ENCODE measurements at regions not wholly inside any gene's neighbourhood (a gene's known extent, or its start where the extent isn't known, plus 50 kb on each side); places are given as distances from the start of the nearest gene placed in this dataset.

- DNase-seq (ENCODE audit: low read depth in 1 of 2, low spot score in 2 of 2) (no peak), FAIRE-seq (no peak)
- Histone ChIP-seq H4K20me1 (replicated peaks in 1 of 2; ENCODE audit: control insufficient read depth in 1 of 2, insufficient read depth in 2 of 2, low read length in 2 of 2) (no peaks in the 10 kb centered on the region), H2AK5ac (ENCODE audit: low read depth, low read length) (no peak overlapping the region), H3K4ac (replicated peaks; ENCODE audit: insufficient read length, low read depth, low read length) (no peak overlapping the region), H4K5ac (ENCODE audit: insufficient read length, low read depth, low read length) (no peak overlapping the region), H3K23ac (ENCODE audit: insufficient read length) (no peak overlapping the region), H3K9me3 (ENCODE audit: insufficient read depth in 2 of 2, low read depth in 1 of 2, low read length in 1 of 2) (no peaks in the 10 kb centered on the region), H2BK5ac (ENCODE audit: low read depth, low read length) (no peak overlapping the region), H3K4me1 (replicated peaks in 1 of 4; ENCODE audit: control insufficient read depth in 3 of 4, insufficient read depth in 4 of 4, low read length in 3 of 4) (peaks cover 0 to 19% (median 8%) of the 10 kb centered on the region in 4 experiments; a peak in 4 of 7 replicates), H2AFZ (ENCODE audit: low read length) (no peak overlapping the region), H2BK12ac (ENCODE audit: low read depth, low read length) (no peak overlapping the region), H3K4me3 (ENCODE audit: extremely low read depth in 1 of 4, insufficient read depth in 2 of 4, low read depth in 3 of 4, low read length in 4 of 4) (no peak overlapping the region), H2BK15ac (ENCODE audit: low read length) (no peak overlapping the region), H3K79me1 (ENCODE audit: low read depth, low read length) (no peaks in the 10 kb centered on the region), H3K14ac (ENCODE audit: insufficient read length) (no peak overlapping the region), H3K27me3 (replicated peaks in 1 of 4; ENCODE audit: control insufficient read depth in 3 of 4, extremely low read depth in 1 of 4, insufficient read depth in 3 of 4, low read length in 3 of 4) (no peaks in the 10 kb centered on the region), H3K79me2 (ENCODE audit: control insufficient read depth in 1 of 2, insufficient read depth in 2 of 2, low read length in 2 of 2) (no peaks in the 10 kb centered on the region), H2BK120ac (replicated peaks; ENCODE audit: low read depth, low read length) (no peak overlapping the region), H3K9ac (replicated peaks in 1 of 4; ENCODE audit: extremely low read depth in 1 of 4, low read depth in 3 of 4, low read length in 3 of 4) (no peak overlapping the region), H3K56ac (replicated peaks; ENCODE audit: insufficient read length, low read depth, low read length) (no peak overlapping the region), H2BK20ac (ENCODE audit: low read length) (no peak overlapping the region), H3K23me2 (ENCODE audit: low read depth, low read length) (no peaks in the 10 kb centered on the region), H4K91ac (replicated peaks; ENCODE audit: insufficient read length, low read length) (no peak overlapping the region), H3K36me3 (ENCODE audit: control insufficient read depth in 2 of 4, insufficient read depth in 4 of 4, low read length in 3 of 4) (no peaks in the 10 kb centered on the region), H3K18ac (ENCODE audit: extremely low read depth, low read length) (no peak overlapping the region), H3K27ac (ENCODE audit: low read depth, low read length) (no peak overlapping the region), H4K8ac (ENCODE audit: extremely low read depth, insufficient read depth, low read length) (no peak overlapping the region), H3K4me2 (ENCODE audit: insufficient read depth in 1 of 2, low read depth in 2 of 2, low read length in 2 of 2) (no peak overlapping the region)
- CTCF ChIA-PET (ENCODE audit: partially characterized antibody): no interaction called here
- POLR2A ChIA-PET (ENCODE audit: partially characterized antibody): interaction anchor here (1.3 kb wide), 1 partner anchor 13 kb away, joined by 3 read pairs; no protein-coding TSS in a partner anchor
- TF ChIP-seq KDM1A (IDR thresholded peaks at IDR 0.05; ENCODE audit: borderline replicate concordance, low read length): no peak
- no peak for TF ChIP-seq NRF1 (IDR thresholded peaks at IDR 0.05; ENCODE audit: low read depth, low read length)
- no peak for TF ChIP-seq RBBP5 (IDR thresholded peaks at IDR 0.05; ENCODE audit: borderline replicate concordance, low read depth, low read length)
- no peak for TF ChIP-seq CHD1 (IDR thresholded peaks at IDR 0.05; ENCODE audit: low read depth, low read length)
- TF ChIP-seq POLR2AphosphoS5 (IDR thresholded peaks at IDR 0.05; ENCODE audit: low read depth, low read length): no peak
- no peak for TF ChIP-seq KDM4A (IDR thresholded peaks at IDR 0.05; ENCODE audit: low read depth, low read length, severe bottlenecking)
- no peak for TF ChIP-seq NANOG (IDR thresholded peaks at IDR 0.05; ENCODE audit: insufficient read depth, low read depth, low read length, poor library complexity, severe bottlenecking)
- no peak for TF ChIP-seq CEBPB (IDR thresholded peaks at IDR 0.05; ENCODE audit: low read depth, low read length)
- TF ChIP-seq ATF3 (IDR thresholded peaks at IDR 0.05; ENCODE audit: insufficient read depth, low read depth, low read length): no peak
- TF ChIP-seq SRF (IDR thresholded peaks at IDR 0.05; ENCODE audit: low read depth, low read length): no peak
- no peak for TF ChIP-seq PHF8 (conservative IDR thresholded peaks at IDR 0.05; ENCODE audit: low read depth, low read length)
- WGBS, 2 experiments (ENCODE audit: extremely low coverage in 1 of 2, insufficient coverage in 1 of 2, insufficient read length in 1 of 2, insufficient replicate concordance in 2 of 2, low coverage in 1 of 2, low lambda C conversion rate in 2 of 2, missing lambda C conversion rate in 1 of 2): 87% methylated on average over 3 of the region's 3 CpGs; no CpG with 5 or more reads in 1 of the 2 experiments
Measured at GRCh38 chr9:31032206-31032605, 1352.2 kb upstream of the ACO1 start.
